Bronchial epithelial cell (primary cell): ENCODE measurements at regions not wholly inside any gene's neighbourhood (a gene's known extent, or its start where the extent isn't known, plus 50 kb on each side); places are given as distances from the start of the nearest gene placed in this dataset.
A peak's percentile ranks its signal among the peaks of the same experiment; 100 is the strongest.

Experiments
- DNase-seq: peaks from one replicate; pipeline ENCODE4 v3.0.0-alpha.2; 2010; ENCODE audit warnings: low read depth
- FAIRE-seq: peaks from 2 replicates; lab custom pipeline; 2011; peaks lifted over from hg19 to GRCh38; lab: Jason Lieb, UNC
- H3K27me3 ChIP-seq: 2 replicates; pipeline ENCODE4 v1.5.1; 2011; ENCODE audit warnings: low read length; ENCODE audit not compliant: control insufficient read depth, insufficient read depth
- H3K36me3 ChIP-seq: 2 replicates; pipeline ENCODE4 v1.5.1; 2011; ENCODE audit warnings: low read length; ENCODE audit not compliant: control insufficient read depth, insufficient read depth
- H3K4me3 ChIP-seq: 2 replicates; pipeline ENCODE4 v1.5.1; 2011; ENCODE audit warnings: mild to moderate bottlenecking, low read depth, low read length, control low read depth
- CTCF ChIP-seq: IDR thresholded peaks from 2 replicates; pipeline ENCODE4 v1.5.1; 2011; ENCODE audit warnings: mild to moderate bottlenecking, moderate library complexity, low read length, control low read depth, inconsistent platforms; ENCODE audit not compliant: insufficient read depth, severe bottlenecking

- Histone ChIP-seq H3K27me3 (no peaks in the 10 kb centered on the region), H3K4me3 (no peak overlapping the region), H3K36me3 (no peaks in the 10 kb centered on the region)
- peak; percentile 90 for TF ChIP-seq CTCF
- peak; percentile 46 for DNase-seq
- no peak for FAIRE-seq
These were observed 79.0 kb upstream of the TMEM168 start for GRCh38 chr7:112869111-112869774.

DNA sequence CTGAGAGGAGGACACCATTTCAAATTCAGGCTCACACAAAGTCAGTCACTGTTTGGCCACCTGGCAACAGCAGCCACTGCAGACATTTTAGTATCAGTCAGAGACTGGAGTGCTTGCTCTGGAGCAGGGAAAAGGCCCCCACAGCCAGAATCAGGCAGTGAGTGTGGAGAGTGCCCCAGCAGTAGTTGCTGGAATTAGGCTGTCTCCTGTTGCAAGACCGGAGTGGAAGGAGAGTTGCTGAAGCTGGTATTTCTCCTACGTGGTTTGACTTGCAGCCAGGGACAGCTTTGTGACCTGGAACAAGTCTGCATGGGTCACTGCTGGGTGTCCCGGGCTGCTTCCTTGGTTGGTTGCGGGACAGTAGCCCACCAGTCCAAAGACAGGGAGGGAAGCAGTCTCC is 78.4 kb upstream of the TMEM168 start:
- no peak for TF ChIP-seq CTCF
- Histone ChIP-seq H3K36me3 (no peaks in the 10 kb centered on the region), H3K4me3 (no peak overlapping the region), H3K27me3 (no peaks in the 10 kb centered on the region)
- FAIRE-seq (no peak), DNase-seq (no peak)

DNA sequence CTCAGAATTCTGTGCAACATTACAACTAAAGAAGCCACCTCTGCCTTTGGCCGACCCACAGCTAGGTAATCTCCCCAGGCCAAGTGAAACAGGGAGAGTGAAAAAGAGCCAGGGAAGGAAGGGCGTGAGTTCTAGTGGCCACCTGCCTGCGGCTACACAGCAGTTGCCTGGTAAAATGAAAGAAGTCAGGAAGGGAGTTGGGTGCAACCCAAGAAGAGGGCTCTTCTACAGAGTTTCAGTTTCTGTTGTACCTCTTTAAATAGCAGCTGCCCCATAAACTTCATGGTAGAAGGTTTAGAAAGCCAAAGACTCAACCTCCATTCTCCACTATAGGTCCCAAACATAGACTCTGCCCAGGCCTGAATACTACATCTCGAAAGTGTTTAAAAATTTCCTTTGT is 76.2 kb upstream of the TMEM168 start:
- DNase-seq (no peak), FAIRE-seq (no peak)
- TF ChIP-seq CTCF = no peak
- Histone ChIP-seq H3K4me3 (no peak overlapping the region), H3K36me3 (no peaks in the 10 kb centered on the region), H3K27me3 (no peaks in the 10 kb centered on the region)

- no peaks in the 10 kb centered on the region for H3K36me3 ChIP-seq
- FAIRE-seq (no peak), DNase-seq (no peak)
- no peak overlapping the region for H3K4me3 ChIP-seq
- no peaks in the 10 kb centered on the region for H3K27me3 ChIP-seq
- TF ChIP-seq CTCF = no peak
These were observed 74.2 kb upstream of the TMEM168 start for GRCh38 chr7:112864380-112864779.

- DNase-seq (no peak), FAIRE-seq (no peak)
- no peak for TF ChIP-seq CTCF
- no peak overlapping the region for H3K4me3 ChIP-seq
- no peaks in the 10 kb centered on the region for H3K27me3 ChIP-seq
- no peaks in the 10 kb centered on the region for H3K36me3 ChIP-seq
These were observed 68.6 kb upstream of the TMEM168 start for GRCh38 chr7:112858838-112859237.

GRCh38 chr7:112855227-112855626 is 65.0 kb upstream of the TMEM168 start:
- FAIRE-seq (no peak), DNase-seq (no peak)
- Histone ChIP-seq H3K27me3 (no peaks in the 10 kb centered on the region), H3K36me3 (no peaks in the 10 kb centered on the region), H3K4me3 (no peak overlapping the region)
- TF ChIP-seq CTCF = no peak
